ENCODE measurements at regions not wholly inside any gene's neighbourhood (a gene's known extent, or its start where the extent isn't known, plus 50 kb on each side); places are given as distances from the start of the nearest gene placed in this dataset.

DNA sequence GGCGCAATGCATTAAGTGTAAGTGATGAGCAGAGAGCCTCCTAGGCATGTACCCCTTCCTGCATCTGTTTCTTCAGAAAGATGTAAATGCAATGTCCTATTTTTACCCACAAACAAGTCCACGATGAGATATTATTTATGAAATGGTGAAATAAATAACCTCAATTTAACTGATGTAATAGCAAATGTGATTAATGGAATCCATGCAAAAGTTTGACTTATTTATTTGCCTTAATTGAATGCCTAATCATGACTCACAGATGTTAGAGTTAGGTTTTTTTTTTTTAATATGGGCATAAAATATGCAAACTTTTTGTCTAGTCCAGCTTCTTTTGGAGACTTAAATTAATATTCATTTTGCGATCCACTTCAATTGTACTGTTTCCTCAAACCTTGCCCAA lies 67.7 kb upstream of the ITGA4 start:
- H3K4me3 ChIP-seq, result no peak overlapping the region
- no peak for DNase-seq
- no peaks in the 10 kb centered on the region for H3K36me3 ChIP-seq
- H3K4me1 ChIP-seq, result peaks cover 0 to 7% (median 0%) of the 10 kb centered on the region in 4 donors
- WGBS, 5 donors, result 71 to 87% (median 83%) methylated on average over 3 of the region's 3 CpGs
- TF ChIP-seq POLR2AphosphoS5 (IDR thresholded peaks at IDR 0.05) (no peak), EP300 (IDR thresholded peaks at IDR 0.05) (no peak), POLR2A (IDR thresholded peaks at IDR 0.05) (no peak)
- TF ChIP-seq, protein P1, sequence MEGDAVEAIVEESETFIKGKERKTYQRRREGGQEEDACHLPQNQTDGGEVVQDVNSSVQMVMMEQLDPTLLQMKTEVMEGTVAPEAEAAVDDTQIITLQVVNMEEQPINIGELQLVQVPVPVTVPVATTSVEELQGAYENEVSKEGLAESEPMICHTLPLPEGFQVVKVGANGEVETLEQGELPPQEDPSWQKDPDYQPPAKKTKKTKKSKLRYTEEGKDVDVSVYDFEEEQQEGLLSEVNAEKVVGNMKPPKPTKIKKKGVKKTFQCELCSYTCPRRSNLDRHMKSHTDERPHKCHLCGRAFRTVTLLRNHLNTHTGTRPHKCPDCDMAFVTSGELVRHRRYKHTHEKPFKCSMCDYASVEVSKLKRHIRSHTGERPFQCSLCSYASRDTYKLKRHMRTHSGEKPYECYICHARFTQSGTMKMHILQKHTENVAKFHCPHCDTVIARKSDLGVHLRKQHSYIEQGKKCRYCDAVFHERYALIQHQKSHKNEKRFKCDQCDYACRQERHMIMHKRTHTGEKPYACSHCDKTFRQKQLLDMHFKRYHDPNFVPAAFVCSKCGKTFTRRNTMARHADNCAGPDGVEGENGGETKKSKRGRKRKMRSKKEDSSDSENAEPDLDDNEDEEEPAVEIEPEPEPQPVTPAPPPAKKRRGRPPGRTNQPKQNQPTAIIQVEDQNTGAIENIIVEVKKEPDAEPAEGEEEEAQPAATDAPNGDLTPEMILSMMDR (IDR thresholded peaks at IDR 0.05), result no peak
- no peaks in the 10 kb centered on the region for H3K27me3 ChIP-seq
- intact Hi-C loops (cut with DNase I; ENCODE audit: low total_unique reads), result no loop called here
- no peaks in the 10 kb centered on the region for H3K9me3 ChIP-seq
- H3K27ac ChIP-seq, result no peak overlapping the region

DNA sequence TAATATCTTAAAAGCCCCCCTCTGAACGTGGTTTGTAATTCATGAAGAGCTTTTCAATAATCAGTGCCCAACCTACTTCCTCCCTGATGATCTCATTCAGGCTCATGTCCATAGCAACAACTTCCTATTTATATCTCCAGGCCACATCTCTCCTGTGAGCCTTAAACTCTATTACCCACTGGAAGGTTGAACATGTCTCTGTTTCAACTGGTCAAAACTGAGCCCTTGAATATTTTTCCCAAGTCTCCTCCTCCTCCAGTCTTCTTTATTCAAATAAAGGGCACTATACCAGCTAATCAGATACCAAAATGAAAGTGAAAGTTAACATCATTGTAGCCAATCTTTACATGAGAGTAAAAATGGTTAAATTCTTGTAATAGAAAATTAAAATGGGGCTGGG lies 63.7 kb upstream of the ITGA4 start:
- no peaks in the 10 kb centered on the region for H3K27me3 ChIP-seq
- peak overlapping the region in 1 of 4 donors; percentile 5 for H3K4me3 ChIP-seq
- WGBS, 5 donors, result 4 to 21% (median 13%) methylated on average over 1 of the region's 1 CpG

DNA sequence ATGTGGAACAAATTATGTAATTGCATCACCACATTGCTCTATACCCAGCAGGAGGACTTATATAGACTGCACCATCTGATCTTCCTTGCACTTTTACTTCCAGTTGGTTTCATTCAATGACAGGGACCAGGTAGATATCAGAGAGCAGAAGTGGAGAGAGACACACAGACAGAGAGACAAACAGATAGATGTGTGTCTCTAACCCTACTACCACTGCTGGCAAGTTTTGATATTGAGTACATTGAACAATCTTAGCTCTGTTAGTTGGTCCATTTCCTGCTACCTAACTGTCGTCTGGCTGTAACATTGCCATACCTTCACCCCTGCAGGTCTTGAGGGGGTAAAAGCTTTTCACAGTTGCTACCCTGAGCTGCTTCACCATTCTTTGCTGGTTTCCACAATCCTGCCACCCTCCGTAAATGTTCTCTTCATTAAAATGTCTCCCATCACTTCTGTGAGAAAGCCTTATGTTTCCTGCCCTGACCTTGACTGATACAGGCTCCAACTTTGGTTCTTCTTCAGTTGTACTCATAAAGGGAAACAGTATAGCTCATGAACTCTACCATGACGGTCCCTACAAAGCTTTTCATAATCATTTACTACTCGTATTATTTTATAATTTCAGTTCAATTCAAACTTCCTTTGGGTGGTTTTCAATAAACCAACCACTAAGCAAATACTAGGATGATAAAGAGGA lies 62.3 kb upstream of the ITGA4 start:
- no peak for DNase-seq
- intact Hi-C loops (cut with DNase I; ENCODE audit: low total_unique reads), result no loop called here
- H3K9me3 ChIP-seq, result no peaks in the 10 kb centered on the region
- TF ChIP-seq, protein P1 (IDR thresholded peaks at IDR 0.05), result no peak
- H3K36me3 ChIP-seq, result no peaks in the 10 kb centered on the region
- no peak overlapping the region for H3K27ac ChIP-seq
- no peak overlapping the region for H3K4me3 ChIP-seq
- 42 to 64% (median 56%) methylated on average over 4 of the region's 4 CpGs for WGBS, 5 donors
- H3K27me3 ChIP-seq, result no peaks in the 10 kb centered on the region
- H3K4me1 ChIP-seq, result peaks cover 0 to 7% (median 0%) of the 10 kb centered on the region in 4 donors

More for the DNA sequence above, 63.7 kb upstream of the ITGA4 start:
- peak overlapping the region in 3 of 5 donors; percentile 10 to 41 (median 30) for H3K27ac ChIP-seq
- H3K36me3 ChIP-seq, result no peaks in the 10 kb centered on the region
- intact Hi-C loops (cut with DNase I; ENCODE audit: low total_unique reads), result no loop called here
- peaks cover 0 to 7% (median 0%) of the 10 kb centered on the region in 4 donors for H3K4me1 ChIP-seq
- TF ChIP-seq, protein P1 (IDR thresholded peaks at IDR 0.05), result no peak
- TF ChIP-seq POLR2A (IDR thresholded peaks at IDR 0.05) (no peak), POLR2AphosphoS5 (IDR thresholded peaks at IDR 0.05) (no peak), EP300 (IDR thresholded peaks at IDR 0.05) (no peak)
- no peaks in the 10 kb centered on the region for H3K9me3 ChIP-seq
- DNase-seq, result peak in 1 of 2 donors; percentile 63

DNA sequence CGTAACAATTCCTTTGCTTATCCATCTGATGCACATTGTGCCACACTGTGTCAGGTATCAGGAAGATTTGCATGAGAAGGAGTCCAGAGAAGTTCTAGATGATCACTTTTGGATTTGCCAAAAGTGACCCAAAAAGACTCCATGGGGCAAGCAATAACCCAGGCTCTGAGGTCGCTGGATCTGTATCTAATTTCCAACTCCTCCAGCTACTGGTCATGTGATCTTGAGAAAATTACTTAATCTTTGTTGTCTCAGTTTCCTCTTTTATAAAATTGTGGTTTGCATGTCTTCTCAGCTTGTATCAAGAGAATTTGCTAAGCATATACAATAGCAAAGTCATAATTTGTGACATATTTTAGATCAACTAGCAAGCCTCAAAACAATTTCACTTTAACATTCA lies 61.3 kb upstream of the ITGA4 start:
- Histone ChIP-seq H3K36me3 (no peaks in the 10 kb centered on the region), H3K4me3 (no peak overlapping the region), H3K9me3 (no peaks in the 10 kb centered on the region), H3K27me3 (no peaks in the 10 kb centered on the region), H3K27ac (no peak overlapping the region), H3K4me1 (peaks cover 0 to 7% (median 0%) of the 10 kb centered on the region in 4 donors)
- 61 to 84% (median 80%) methylated on average over 2 of the region's 2 CpGs for WGBS, 5 donors
- DNase-seq, result no peak
- intact Hi-C loops (cut with DNase I; ENCODE audit: low total_unique reads), result no loop called here
- TF ChIP-seq POLR2AphosphoS5 (IDR thresholded peaks at IDR 0.05) (no peak), POLR2A (IDR thresholded peaks at IDR 0.05) (no peak), EP300 (IDR thresholded peaks at IDR 0.05) (no peak)
- TF ChIP-seq, protein P1 (IDR thresholded peaks at IDR 0.05), result no peak

All from stomach (tissue), 8 donors.